Gastroesophageal sphincter (tissue), 4 donors: ENCODE measurements at regions not wholly inside any gene's neighbourhood (a gene's known extent, or its start where the extent isn't known, plus 50 kb on each side); places are given as distances from the start of the nearest gene placed in this dataset.

Experiments used
- ATAC-seq: fragments of 150-250 bp; one replicate; pipeline ENCODE4 v1.9.1; 2016; ENCODE audit warnings: mild to moderate bottlenecking, moderate library complexity
- H3K27ac ChIP-seq, 4 donors: fragments of 200-600 bp; sonication (generic) in 3 of 4; 1 replicate in 3 of 4; 2 replicates in 1 of 4; pipeline ENCODE4 v1.5.1; 2016 to 2019
- H3K27me3 ChIP-seq: fragments of 200-600 bp; sonication (generic); one replicate; pipeline ENCODE4 v1.5.1; 2019
- H3K36me3 ChIP-seq, 2 donors: fragments of 200-600 bp; sonication (generic); one replicate each; pipeline ENCODE4 v1.5.1; 2019; ENCODE audit warnings: control low read depth in 1 of 2
- H3K4me1 ChIP-seq, 3 donors: fragments of 200-600 bp; sonication (generic); 1 replicate in 2 of 3; 2 replicates in 1 of 3; pipeline ENCODE4 v1.5.1; 2016 to 2019; ENCODE audit warnings: control low read depth in 2 of 3
- H3K4me3 ChIP-seq, 2 donors: fragments of 200-600 bp; sonication (generic); one replicate each; pipeline ENCODE4 v1.5.1; 2019; ENCODE audit warnings: mild to moderate bottlenecking in 1 of 2, moderate library complexity in 1 of 2
- H3K9me3 ChIP-seq, 3 donors: fragments of 200-600 bp; sonication (generic); one replicate each; pipeline ENCODE4 v1.5.1; 2017 to 2019; ENCODE audit warnings: control low read depth in 2 of 3
- EP300 ChIP-seq: sonication (generic); formaldehyde crosslinking; IDR thresholded peaks from one replicate; pipeline ENCODE4 v1.6.1; 2017; ENCODE audit warnings: antibody characterized with exemption, mild to moderate bottlenecking
- POLR2A ChIP-seq, 2 donors: fragments of 450-650 bp; IDR thresholded peaks; one replicate each; pipeline ENCODE4 v1.6.1; 2017; ENCODE audit warnings: antibody characterized with exemption in 2 of 2, mild to moderate bottlenecking in 2 of 2, moderate library complexity in 1 of 2
- POLR2AphosphoS5 ChIP-seq: sonication (generic); formaldehyde crosslinking; IDR thresholded peaks from one replicate; pipeline ENCODE4 v1.6.1; 2017; ENCODE audit warnings: antibody characterized with exemption
- WGBS, 2 donors: methylation state at CpG; one replicate each; pipeline ENCODE4 v1.1.5; 2018; ENCODE audit warnings: low coverage in 1 of 2; 5-methylcytosine and 5-hydroxymethylcytosine counted together
- TF ChIP-seq, protein P1 (sequence below), 4 experiments: fragments of 200-600 bp in 2 of 4; fragments of 450-650 bp in 2 of 4; sonication (generic) in 1 of 4; IDR thresholded peaks; one replicate each; pipeline ENCODE4 v1.5.1; 2017 to 2019; ENCODE audit warnings: antibody characterized with exemption in 4 of 4, mild to moderate bottlenecking in 2 of 4, moderate library complexity in 2 of 4

DNA sequence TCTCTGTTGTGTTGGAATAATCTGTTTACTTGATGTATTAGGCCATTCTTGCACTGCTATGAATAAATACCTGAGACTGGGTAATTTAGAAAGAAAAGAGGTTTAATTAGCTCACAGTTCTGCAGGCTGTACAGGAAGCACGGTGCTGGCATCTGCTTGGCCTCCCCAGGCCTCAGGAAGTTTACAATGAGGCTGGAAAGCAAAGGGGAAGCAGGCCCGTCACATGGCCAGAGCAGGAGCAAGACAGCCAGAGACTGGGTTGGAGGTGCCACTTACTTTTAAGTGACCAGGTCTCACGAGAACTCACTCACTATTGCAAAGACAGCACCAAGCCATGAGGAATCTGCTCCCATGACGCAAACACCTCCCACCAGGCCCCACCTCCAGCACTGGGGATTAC is 50.6 kb upstream of the FUCA2 start:
- TF ChIP-seq EP300 (no peak), POLR2A (IDR thresholded peaks at IDR 0.05) (no peak), POLR2AphosphoS5 (no peak)
- TF ChIP-seq, protein P1, sequence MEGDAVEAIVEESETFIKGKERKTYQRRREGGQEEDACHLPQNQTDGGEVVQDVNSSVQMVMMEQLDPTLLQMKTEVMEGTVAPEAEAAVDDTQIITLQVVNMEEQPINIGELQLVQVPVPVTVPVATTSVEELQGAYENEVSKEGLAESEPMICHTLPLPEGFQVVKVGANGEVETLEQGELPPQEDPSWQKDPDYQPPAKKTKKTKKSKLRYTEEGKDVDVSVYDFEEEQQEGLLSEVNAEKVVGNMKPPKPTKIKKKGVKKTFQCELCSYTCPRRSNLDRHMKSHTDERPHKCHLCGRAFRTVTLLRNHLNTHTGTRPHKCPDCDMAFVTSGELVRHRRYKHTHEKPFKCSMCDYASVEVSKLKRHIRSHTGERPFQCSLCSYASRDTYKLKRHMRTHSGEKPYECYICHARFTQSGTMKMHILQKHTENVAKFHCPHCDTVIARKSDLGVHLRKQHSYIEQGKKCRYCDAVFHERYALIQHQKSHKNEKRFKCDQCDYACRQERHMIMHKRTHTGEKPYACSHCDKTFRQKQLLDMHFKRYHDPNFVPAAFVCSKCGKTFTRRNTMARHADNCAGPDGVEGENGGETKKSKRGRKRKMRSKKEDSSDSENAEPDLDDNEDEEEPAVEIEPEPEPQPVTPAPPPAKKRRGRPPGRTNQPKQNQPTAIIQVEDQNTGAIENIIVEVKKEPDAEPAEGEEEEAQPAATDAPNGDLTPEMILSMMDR (IDR thresholded peaks at IDR 0.05), result no peak
- no peak for ATAC-seq
- no peaks in the 10 kb centered on the region for H3K27me3 ChIP-seq
- H3K9me3 ChIP-seq, result no peaks in the 10 kb centered on the region
- H3K4me1 ChIP-seq, result no peaks in the 10 kb centered on the region
- H3K27ac ChIP-seq, result no peak overlapping the region
- no peaks in the 10 kb centered on the region for H3K36me3 ChIP-seq
- WGBS, 2 donors, result 50 to 83% methylated on average over 2 to 4 of the region's 4 CpGs
- no peak overlapping the region for H3K4me3 ChIP-seq
